ENCODE measurements at regions not wholly inside any gene's neighbourhood (a gene's known extent, or its start where the extent isn't known, plus 50 kb on each side); places are given as distances from the start of the nearest gene placed in this dataset.

DNA sequence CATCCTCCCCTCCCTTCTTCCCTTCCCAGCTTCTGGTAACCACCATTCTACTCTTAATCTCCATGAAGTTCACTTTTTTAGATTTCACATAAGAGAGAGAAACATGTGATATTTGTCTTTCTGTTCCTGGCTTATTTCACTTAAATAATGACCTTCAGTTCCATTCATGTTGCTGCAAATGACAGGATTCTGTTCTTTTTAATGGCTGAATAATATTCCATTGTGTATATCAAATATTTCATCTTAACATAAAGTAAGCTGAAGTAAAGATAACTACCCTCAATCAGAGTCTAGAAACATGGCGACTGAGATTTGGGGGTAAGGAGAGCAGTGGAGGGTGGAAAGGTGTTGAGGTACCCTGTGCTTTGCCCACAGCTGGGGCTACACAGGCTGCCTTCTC, 68.9 kb downstream of the RHOU start:
- TF ChIP-seq, protein P1, sequence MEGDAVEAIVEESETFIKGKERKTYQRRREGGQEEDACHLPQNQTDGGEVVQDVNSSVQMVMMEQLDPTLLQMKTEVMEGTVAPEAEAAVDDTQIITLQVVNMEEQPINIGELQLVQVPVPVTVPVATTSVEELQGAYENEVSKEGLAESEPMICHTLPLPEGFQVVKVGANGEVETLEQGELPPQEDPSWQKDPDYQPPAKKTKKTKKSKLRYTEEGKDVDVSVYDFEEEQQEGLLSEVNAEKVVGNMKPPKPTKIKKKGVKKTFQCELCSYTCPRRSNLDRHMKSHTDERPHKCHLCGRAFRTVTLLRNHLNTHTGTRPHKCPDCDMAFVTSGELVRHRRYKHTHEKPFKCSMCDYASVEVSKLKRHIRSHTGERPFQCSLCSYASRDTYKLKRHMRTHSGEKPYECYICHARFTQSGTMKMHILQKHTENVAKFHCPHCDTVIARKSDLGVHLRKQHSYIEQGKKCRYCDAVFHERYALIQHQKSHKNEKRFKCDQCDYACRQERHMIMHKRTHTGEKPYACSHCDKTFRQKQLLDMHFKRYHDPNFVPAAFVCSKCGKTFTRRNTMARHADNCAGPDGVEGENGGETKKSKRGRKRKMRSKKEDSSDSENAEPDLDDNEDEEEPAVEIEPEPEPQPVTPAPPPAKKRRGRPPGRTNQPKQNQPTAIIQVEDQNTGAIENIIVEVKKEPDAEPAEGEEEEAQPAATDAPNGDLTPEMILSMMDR (IDR thresholded peaks at IDR 0.05; ENCODE audit: low read depth, low read length, missing input control): no peak
- TF ChIP-seq, protein P2, sequence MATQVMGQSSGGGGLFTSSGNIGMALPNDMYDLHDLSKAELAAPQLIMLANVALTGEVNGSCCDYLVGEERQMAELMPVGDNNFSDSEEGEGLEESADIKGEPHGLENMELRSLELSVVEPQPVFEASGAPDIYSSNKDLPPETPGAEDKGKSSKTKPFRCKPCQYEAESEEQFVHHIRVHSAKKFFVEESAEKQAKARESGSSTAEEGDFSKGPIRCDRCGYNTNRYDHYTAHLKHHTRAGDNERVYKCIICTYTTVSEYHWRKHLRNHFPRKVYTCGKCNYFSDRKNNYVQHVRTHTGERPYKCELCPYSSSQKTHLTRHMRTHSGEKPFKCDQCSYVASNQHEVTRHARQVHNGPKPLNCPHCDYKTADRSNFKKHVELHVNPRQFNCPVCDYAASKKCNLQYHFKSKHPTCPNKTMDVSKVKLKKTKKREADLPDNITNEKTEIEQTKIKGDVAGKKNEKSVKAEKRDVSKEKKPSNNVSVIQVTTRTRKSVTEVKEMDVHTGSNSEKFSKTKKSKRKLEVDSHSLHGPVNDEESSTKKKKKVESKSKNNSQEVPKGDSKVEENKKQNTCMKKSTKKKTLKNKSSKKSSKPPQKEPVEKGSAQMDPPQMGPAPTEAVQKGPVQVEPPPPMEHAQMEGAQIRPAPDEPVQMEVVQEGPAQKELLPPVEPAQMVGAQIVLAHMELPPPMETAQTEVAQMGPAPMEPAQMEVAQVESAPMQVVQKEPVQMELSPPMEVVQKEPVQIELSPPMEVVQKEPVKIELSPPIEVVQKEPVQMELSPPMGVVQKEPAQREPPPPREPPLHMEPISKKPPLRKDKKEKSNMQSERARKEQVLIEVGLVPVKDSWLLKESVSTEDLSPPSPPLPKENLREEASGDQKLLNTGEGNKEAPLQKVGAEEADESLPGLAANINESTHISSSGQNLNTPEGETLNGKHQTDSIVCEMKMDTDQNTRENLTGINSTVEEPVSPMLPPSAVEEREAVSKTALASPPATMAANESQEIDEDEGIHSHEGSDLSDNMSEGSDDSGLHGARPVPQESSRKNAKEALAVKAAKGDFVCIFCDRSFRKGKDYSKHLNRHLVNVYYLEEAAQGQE (IDR thresholded peaks at IDR 0.05): no peak
- WGBS: 96% methylated on average over 1 of the region's 1 CpG
- DNase-seq (ENCODE audit: low spot score): no peak
- Histone ChIP-seq H3K4me3 (ENCODE audit: low read depth in 1 of 3, low read length in 3 of 3) (no peak overlapping the region), H3K9ac (ENCODE audit: low read depth in 1 of 2, low read length in 2 of 2) (no peak overlapping the region), H3K4me1 (ENCODE audit: control insufficient read depth in 4 of 4, insufficient read depth in 4 of 4, low read length in 3 of 4) (peaks cover 4 to 14% (median 8%) of the 10 kb centered on the region in 4 donors), H3K27ac (ENCODE audit: low read depth in 1 of 2, low read length in 2 of 2) (no peak overlapping the region), H3K27me3 (ENCODE audit: control insufficient read depth in 4 of 4, insufficient read depth in 4 of 4, low read length in 3 of 4) (no peaks in the 10 kb centered on the region), H3K36me3 (ENCODE audit: control insufficient read depth in 4 of 4, insufficient read depth in 3 of 4, low read depth in 1 of 4, low read length in 3 of 4) (no peaks in the 10 kb centered on the region), H3K9me3 (ENCODE audit: control insufficient read depth in 4 of 4, low read length in 3 of 4) (no peaks in the 10 kb centered on the region)

GRCh38 chr1:228804640-228805413, 69.5 kb downstream of the RHOU start:
- Histone ChIP-seq H3K9me3 (ENCODE audit: control insufficient read depth in 4 of 4, low read length in 3 of 4) (no peaks in the 10 kb centered on the region), H3K9ac (ENCODE audit: low read depth in 1 of 2, low read length in 2 of 2) (no peak overlapping the region), H3K27ac (ENCODE audit: low read depth in 1 of 2, low read length in 2 of 2) (no peak overlapping the region), H3K4me3 (ENCODE audit: low read depth in 1 of 3, low read length in 3 of 3) (no peak overlapping the region), H3K36me3 (ENCODE audit: control insufficient read depth in 4 of 4, insufficient read depth in 3 of 4, low read depth in 1 of 4, low read length in 3 of 4) (no peaks in the 10 kb centered on the region), H3K27me3 (ENCODE audit: control insufficient read depth in 4 of 4, insufficient read depth in 4 of 4, low read length in 3 of 4) (no peaks in the 10 kb centered on the region), H3K4me1 (ENCODE audit: control insufficient read depth in 4 of 4, insufficient read depth in 4 of 4, low read length in 3 of 4) (peaks cover 4 to 20% (median 11%) of the 10 kb centered on the region in 4 donors)
- TF ChIP-seq SP1 (IDR thresholded peaks at IDR 0.05): no peak
- WGBS: 69% methylated on average over 11 of the region's 11 CpGs
- DNase-seq (ENCODE audit: low spot score): no peak

DNA sequence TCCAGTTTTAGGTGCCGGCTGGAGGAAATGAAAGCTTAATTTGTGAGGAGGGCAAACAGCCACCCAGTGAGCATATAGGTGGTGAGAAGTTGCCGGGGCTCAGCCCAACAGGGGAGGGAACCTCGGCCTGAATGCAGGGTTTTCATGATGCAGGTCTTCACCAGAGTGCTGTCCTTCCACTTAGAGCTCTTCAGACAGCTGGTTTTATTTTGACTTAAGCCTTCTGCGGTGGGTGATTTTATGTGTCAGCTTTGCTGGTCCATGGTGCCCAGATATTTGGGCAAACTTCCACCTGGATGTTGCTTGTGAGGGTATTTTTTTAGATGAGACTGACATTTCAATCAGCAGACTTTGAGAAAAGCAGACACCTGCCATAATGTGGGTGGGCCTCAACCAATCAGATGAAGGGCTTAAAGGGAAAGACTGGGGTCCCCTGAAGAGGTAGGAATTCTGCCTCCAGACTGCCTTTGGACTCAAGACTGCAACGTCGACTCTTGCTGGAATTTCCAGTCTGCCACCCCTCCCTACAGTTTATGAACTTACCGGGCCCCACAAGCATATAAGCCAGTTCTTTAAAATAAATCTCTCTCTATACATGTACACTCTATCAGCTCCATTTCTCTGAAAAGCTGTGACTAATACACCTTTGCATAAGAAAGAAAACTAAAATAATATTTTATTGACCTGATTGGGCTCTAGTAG, 72.8 kb downstream of the RHOU start:
- no peak for DNase-seq (ENCODE audit: low spot score)
- no peaks in the 10 kb centered on the region for H3K36me3 ChIP-seq (ENCODE audit: control insufficient read depth in 4 of 4, insufficient read depth in 3 of 4, low read depth in 1 of 4, low read length in 3 of 4)
- H3K27ac ChIP-seq (ENCODE audit: low read depth in 1 of 2, low read length in 2 of 2): no peak overlapping the region
- H3K4me3 ChIP-seq (ENCODE audit: low read depth in 1 of 3, low read length in 3 of 3): no peak overlapping the region
- H3K9me3 ChIP-seq (ENCODE audit: control insufficient read depth in 4 of 4, low read length in 3 of 4): no peaks in the 10 kb centered on the region
- H3K9ac ChIP-seq (ENCODE audit: low read depth in 1 of 2, low read length in 2 of 2): no peak overlapping the region
- H3K27me3 ChIP-seq (ENCODE audit: control insufficient read depth in 4 of 4, insufficient read depth in 4 of 4, low read length in 3 of 4): no peaks in the 10 kb centered on the region
- WGBS: 67% methylated on average over 7 of the region's 7 CpGs
- H3K4me1 ChIP-seq (ENCODE audit: control insufficient read depth in 4 of 4, insufficient read depth in 4 of 4, low read length in 3 of 4): peaks cover 4 to 25% (median 13%) of the 10 kb centered on the region in 4 donors
- TF ChIP-seq, protein P3, sequence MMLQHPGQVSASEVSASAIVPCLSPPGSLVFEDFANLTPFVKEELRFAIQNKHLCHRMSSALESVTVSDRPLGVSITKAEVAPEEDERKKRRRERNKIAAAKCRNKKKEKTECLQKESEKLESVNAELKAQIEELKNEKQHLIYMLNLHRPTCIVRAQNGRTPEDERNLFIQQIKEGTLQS (IDR thresholded peaks at IDR 0.05): no peak
- TF ChIP-seq NR2F2 (IDR thresholded peaks at IDR 0.05) (no peak), RXRA (IDR thresholded peaks at IDR 0.05) (no peak), FOXA1 (IDR thresholded peaks at IDR 0.05) (no peak), TAF1 (conservative IDR thresholded peaks at IDR 0.05) (no peak), YY1 (IDR thresholded peaks at IDR 0.05) (no peak), GABPA (IDR thresholded peaks at IDR 0.05 in 1 of 2, conservative IDR thresholded peaks at IDR 0.05 in 1 of 2) (no peak), RAD21 (IDR thresholded peaks at IDR 0.05) (no peak), HNF4A (conservative IDR thresholded peaks at IDR 0.05) (no peak), MAX (IDR thresholded peaks at IDR 0.05) (no peak), JUND (IDR thresholded peaks at IDR 0.05) (no peak), SP1 (IDR thresholded peaks at IDR 0.05) (no peak), EGR1 (IDR thresholded peaks at IDR 0.05; ENCODE audit: low read depth in 2 of 2) (no peak), HNF4G (IDR thresholded peaks at IDR 0.05) (no peak)
- TF ChIP-seq, protein P2 (IDR thresholded peaks at IDR 0.05): no peak

Measured in liver (tissue), 8 donors.